ENCODE measurements at regions not wholly inside any gene's neighbourhood (a gene's known extent, or its start where the extent isn't known, plus 50 kb on each side); places are given as distances from the start of the nearest gene placed in this dataset.

DNA sequence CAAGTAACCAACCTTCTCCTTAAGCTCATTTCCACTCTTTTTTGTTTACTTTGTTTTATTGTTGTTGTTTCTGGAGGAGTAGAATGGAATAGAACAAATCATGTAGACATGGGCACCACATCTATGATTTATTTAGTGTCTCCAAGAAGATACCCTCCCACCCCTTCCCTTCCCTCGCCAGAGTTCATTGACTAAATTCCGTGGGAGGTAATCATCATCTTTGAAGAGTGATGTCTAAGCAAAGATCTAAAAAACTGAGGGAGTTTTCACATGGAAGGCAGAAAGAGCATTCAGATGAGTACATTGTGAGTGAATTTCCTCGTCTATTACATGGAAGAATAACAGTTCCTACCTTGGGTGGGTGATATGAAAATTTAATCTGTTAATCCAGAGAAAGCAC, 136.2 kb downstream of the SEC16B start:
- WGBS, 2 experiments (ENCODE audit: extremely low coverage in 2 of 2, insufficient read length in 1 of 2) = no CpG with 5 or more reads among the region's 3 CpGs
- H3K56ac ChIP-seq (ENCODE audit: extremely low read depth, insufficient read depth, low read length) = no peak overlapping the region
- DNase-seq (no peak), ATAC-seq (ENCODE audit: low read depth) (no peak)
- no peak overlapping the region for H2AK5ac ChIP-seq (ENCODE audit: low read depth, low read length)
- no peaks in the 10 kb centered on the region for H3K9me1 ChIP-seq (ENCODE audit: insufficient read depth, low read length)
- H3K23ac ChIP-seq (ENCODE audit: low read depth, low read length) = no peak overlapping the region
- no peaks in the 10 kb centered on the region for H3K9me3 ChIP-seq (ENCODE audit: control insufficient read depth, insufficient read depth, low read length)
- no peaks in the 10 kb centered on the region for H4K20me1 ChIP-seq (ENCODE audit: insufficient read depth, low read length)
- no peak overlapping the region for H3K14ac ChIP-seq (replicated peaks; ENCODE audit: low read depth, low read length)
- no peak overlapping the region for H3K18ac ChIP-seq (ENCODE audit: low read depth, low read length)
- H3K36me3 ChIP-seq (ENCODE audit: control insufficient read depth, insufficient read depth, low read length) = no peaks in the 10 kb centered on the region
- H3K79me1 ChIP-seq (ENCODE audit: low read depth in 1 of 2, low read length in 2 of 2) = no peaks in the 10 kb centered on the region
- H2BK120ac ChIP-seq (ENCODE audit: low read depth, low read length) = no peak overlapping the region
- H2BK20ac ChIP-seq (ENCODE audit: low read depth, low read length) = no peak overlapping the region
- H4K8ac ChIP-seq (ENCODE audit: low read depth in 2 of 2, low read length in 2 of 2) = no peak overlapping the region
- no peaks in the 10 kb centered on the region for H3K4me1 ChIP-seq (ENCODE audit: control insufficient read depth, insufficient read depth, low read length)
- H3K4me3 ChIP-seq (ENCODE audit: insufficient read depth, low read depth, low read length) = no peak overlapping the region
- H3K27me3 ChIP-seq (ENCODE audit: control insufficient read depth, insufficient read depth, low read length) = peaks cover 1% of the 10 kb centered on the region; the same call in 1 of the 2 replicates
- dilution Hi-C loops (cut with HindIII; ENCODE audit: low sequenced_read_pairs, unreplicated experiment) = no loop called here
- no peak for TF ChIP-seq MAZ (IDR thresholded peaks at IDR 0.05; ENCODE audit: borderline replicate concordance, low read depth, low read length)
- CTCF ChIA-PET = no interaction called here
- H3K4me2 ChIP-seq (ENCODE audit: low read depth, low read length) = no peak overlapping the region
- in situ Hi-C loops (cut with MboI; ENCODE audit: low sequenced_read_pairs) = no loop called here
- H4K5ac ChIP-seq (ENCODE audit: low read depth, low read length) = no peak overlapping the region
- no TSS peak for BruUV-seq (replicated peaks)
- no peak overlapping the region for H2BK15ac ChIP-seq (ENCODE audit: low read depth, low read length)
- intact Hi-C loops (cut with micrococcal nuclease) = no loop called here
- H2AFZ ChIP-seq (replicated peaks; ENCODE audit: low read length, poor library complexity) = no peak overlapping the region
- H2BK5ac ChIP-seq (ENCODE audit: low read depth, low read length, poor library complexity, severe bottlenecking) = no peak overlapping the region
- H4K91ac ChIP-seq (ENCODE audit: insufficient read depth, low read depth, low read length) = no peak overlapping the region
- POLR2A ChIA-PET (ENCODE audit: unreplicated experiment) = no interaction called here
- H3K9ac ChIP-seq (ENCODE audit: low read depth, low read length) = no peak overlapping the region
- H3K27ac ChIP-seq (ENCODE audit: insufficient read depth, low read length) = no peak overlapping the region
- no peak overlapping the region for H3K4ac ChIP-seq (ENCODE audit: low read depth, low read length)
- H2AK9ac ChIP-seq (replicated peaks; ENCODE audit: low read depth, low read length, poor library complexity) = no peak overlapping the region
